ENCODE measurements at regions not wholly inside any gene's neighbourhood (a gene's known extent, or its start where the extent isn't known, plus 50 kb on each side); places are given as distances from the start of the nearest gene placed in this dataset.

DNA sequence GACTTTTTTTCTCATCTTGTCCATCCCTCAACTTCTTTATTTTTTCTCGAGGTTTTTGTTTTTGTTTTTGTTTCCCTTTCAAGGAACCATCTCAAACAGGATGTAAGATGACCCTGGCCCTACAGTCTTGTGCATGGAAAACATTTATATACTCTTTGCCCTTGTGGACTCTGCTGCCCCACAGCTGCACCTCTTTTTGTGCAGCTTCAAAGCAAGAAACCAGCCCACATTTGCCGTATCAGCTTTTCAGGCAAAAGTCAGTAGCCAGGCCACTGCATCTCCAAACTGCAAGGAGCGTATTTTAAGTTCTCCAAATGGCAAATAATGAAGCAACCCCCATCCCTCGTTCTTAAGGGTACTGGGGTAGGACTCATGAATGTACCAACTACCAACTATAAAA, 756.5 kb downstream of the C4orf33 start:
- no peak for TF ChIP-seq EZH2phosphoT487 (IDR thresholded peaks at IDR 0.05; ENCODE audit: low read depth)
- TF ChIP-seq, protein P1, sequence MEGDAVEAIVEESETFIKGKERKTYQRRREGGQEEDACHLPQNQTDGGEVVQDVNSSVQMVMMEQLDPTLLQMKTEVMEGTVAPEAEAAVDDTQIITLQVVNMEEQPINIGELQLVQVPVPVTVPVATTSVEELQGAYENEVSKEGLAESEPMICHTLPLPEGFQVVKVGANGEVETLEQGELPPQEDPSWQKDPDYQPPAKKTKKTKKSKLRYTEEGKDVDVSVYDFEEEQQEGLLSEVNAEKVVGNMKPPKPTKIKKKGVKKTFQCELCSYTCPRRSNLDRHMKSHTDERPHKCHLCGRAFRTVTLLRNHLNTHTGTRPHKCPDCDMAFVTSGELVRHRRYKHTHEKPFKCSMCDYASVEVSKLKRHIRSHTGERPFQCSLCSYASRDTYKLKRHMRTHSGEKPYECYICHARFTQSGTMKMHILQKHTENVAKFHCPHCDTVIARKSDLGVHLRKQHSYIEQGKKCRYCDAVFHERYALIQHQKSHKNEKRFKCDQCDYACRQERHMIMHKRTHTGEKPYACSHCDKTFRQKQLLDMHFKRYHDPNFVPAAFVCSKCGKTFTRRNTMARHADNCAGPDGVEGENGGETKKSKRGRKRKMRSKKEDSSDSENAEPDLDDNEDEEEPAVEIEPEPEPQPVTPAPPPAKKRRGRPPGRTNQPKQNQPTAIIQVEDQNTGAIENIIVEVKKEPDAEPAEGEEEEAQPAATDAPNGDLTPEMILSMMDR (IDR thresholded peaks at IDR 0.05; ENCODE audit: low read depth, low read length) = no peak

Data from OCI-LY3 (cell line).